Stimulated activated CD4-positive, alpha-beta T cell treated with anti-CD3 and anti-CD28 coated beads, Interleukin-2, amount 100 ng/mL, for 48 hours (primary cell): ENCODE measurements at regions not wholly inside any gene's neighbourhood (a gene's known extent, or its start where the extent isn't known, plus 50 kb on each side); places are given as distances from the start of the nearest gene placed in this dataset.

Experiments used
- DNase-seq, 2 donors: peaks; one replicate each; pipeline ENCODE4 v3.0.0-alpha.2; 2020

DNA sequence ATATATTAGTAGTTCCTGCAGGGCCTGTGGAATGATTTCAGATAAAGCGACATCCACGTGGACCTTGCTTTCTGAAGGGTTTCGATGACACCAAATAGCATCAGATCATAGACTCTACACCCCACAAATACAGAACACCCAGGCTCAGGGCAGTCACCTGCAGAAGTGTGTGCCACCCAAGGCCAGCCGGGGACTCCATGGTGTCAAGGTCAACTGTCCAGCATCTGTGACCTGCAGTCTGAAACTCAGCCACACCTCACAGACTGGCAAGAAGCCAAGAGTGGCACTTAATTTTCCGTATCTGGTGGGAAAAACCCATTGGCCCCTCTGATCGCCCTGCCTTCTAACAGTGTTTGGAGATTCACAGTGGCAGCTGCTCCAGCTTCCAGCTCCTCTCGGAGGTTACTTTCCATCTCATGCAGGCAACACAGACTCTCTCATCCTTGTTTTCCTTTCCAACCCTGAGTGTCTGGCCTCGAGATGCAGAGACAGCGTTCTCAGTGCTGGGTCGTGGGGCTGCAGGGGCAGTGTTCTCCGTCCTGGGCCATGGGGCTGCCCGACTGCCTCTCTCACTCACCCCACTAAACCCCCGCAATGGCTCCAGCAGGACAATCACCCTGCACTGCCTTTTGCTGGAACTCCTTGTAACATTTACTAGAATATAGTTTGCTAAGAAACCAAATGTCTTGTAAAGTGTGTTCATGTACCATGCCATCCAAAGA lies 221.9 kb downstream of the IRX2 start:
- DNase-seq = no peak

DNA sequence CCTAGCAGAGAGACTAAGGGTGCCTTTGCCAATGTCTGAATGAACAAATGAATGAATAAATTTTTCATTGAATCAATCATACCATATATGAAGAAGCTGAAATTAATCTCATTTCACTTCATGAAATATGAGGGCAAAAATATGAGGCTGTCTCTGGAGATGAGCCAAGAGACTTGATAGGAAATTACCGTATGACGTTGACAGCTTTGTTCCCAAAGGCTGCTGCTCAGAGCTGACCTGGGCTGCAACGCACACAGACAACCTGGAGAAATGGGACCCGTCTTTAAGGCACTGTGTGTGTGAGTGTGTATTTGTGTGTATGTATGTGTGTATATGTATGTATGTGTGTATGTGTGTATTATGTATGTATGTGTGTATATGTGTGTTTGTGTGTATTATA lies 226.1 kb downstream of the IRX2 start:
- no peak for DNase-seq

DNA sequence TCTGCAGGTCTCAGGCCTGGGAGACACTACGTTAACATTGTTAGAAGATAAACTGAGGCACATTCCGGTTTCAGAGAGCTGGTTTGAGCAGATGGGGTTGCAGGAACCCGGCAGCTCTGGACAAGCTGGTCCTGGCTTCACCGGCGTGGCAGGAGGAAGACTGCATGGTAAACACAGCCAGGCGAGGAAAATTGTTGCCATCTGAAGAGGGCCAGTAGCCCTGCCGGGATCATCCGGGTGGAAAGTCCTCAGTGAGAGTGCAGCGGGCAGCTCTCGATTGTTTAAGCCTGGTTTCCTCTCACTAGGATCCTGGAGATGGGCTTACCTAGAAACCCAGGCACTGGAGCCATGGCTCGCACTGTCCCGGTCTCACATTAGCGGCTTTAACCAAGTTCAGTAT lies 226.9 kb downstream of the IRX2 start:
- no peak for DNase-seq

- DNase-seq = no peak
These were observed 228.3 kb downstream of the IRX2 start for GRCh38 chr5:2523180-2523579.

DNA sequence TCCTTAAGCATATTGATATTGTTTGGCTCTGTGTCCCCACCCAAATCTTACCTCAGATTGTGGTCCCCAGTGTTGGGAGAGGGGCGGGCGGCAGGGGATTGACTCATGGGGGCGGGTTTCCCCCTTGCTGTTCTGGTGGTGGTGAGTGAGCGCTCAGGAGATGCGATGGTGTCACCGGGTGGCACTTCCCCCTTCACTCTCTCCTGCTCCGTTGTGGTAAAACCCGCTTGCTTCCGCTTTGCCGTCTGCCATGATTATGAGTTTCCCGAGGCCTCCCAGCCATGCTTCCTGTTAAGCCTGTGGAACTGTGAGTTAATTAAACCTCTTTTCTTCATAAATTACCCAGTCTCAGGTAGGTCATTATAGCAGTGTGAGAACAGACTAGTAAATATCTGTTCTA lies 229.1 kb downstream of the IRX2 start:
- DNase-seq = no peak

DNA sequence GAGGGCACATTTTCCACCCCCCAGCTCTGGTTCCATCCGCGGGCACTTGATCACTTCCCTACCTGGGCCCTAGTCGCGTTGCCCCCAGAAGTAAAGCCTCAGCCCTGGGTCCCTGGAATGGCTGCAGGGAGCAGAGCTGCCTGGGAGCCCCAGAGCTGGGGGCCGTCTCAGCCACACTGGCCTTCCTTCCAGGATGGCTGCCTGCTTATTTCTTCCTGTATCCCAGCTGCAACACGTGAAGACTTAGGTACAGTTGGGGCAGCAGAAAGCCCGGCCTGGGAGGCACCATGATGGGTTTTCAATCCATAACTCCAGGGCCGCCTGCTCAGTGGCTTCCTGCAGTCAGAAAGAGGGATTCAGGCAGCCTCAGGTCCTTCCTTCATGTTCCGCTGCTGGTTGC lies 232.3 kb downstream of the IRX2 start:
- DNase-seq = no peak

DNA sequence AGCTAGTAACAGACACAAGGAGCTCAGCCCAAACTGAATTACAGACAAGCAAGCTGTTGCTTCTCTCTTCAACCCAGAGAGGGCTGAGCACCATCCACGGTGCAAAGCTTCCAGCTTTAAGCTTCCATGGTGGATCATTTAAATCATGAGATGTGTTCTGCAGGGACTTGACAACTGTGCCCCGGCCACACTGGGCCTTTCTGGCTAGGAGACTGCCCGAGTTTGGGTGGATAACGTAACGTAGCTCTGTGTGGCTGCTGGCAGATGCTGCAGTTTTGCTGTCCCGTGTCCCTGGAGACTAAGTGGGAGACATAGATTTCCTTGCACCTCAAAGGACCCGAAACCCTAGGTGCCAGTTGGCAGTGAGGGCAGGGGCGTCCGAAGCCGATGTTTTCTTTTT lies 234.0 kb downstream of the IRX2 start:
- DNase-seq = no peak

- no peak for DNase-seq
These were observed 236.2 kb downstream of the IRX2 start for GRCh38 chr5:2515180-2515764.

DNA sequence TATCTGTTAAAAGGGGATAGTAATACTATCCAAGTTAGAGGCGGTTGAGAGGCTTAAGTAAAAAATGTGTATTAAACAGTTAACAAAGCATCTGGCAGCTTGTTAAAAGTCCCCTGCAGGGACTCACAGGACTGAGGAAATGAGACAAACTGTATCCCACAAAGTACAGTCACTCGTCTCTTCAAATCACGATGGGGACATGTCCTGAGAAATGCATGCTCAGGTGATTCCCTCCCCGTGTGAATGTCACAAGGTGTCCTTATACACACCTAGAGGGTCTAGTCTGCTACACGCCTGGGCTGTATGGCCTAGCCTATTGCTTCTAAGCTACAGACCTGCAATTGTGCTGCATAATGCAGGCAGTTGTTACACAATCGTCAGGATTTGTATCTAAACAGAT lies 237.0 kb downstream of the IRX2 start:
- DNase-seq = no peak

- no peak for DNase-seq
These were observed 239.8 kb downstream of the IRX2 start for GRCh38 chr5:2511706-2512105.

DNA sequence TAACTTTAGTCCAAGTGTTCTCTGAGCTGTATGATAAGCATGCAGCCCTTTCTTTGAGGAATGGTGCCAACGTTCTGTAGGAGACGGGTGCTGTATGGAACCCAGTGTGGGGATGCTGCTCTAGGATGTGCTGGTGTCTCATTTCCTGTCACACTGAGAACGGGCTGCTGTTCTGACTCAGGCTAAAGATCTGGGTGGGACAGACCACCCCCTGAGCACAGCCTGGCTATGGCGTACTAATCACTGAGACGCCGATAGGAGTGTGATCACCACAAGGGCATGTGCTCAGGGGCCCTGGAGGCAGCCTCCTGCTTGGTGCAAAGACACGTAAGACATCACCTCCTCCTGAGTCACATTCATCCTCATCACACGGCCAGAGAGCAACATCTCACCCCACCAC lies 240.4 kb downstream of the IRX2 start:
- DNase-seq = no peak

DNA sequence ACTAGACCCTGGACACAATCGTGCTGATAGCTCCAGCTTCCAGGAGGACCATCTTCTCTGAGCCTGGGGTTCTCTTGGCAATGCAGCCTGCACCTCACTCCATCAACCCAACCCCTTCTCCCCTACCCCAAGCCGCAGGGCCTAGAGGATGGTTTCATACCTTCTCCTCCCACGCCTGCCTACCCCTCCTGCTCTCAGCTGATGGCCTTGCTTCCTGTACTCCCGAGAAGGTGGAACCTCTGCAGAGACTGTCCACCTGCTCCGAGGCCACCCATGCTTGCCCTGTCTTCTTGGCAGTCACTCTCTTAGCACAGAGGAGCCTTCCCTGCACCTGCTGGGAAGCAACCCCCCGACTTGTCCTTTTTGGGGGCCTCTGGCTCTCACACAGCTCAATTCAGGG lies 241.9 kb downstream of the IRX2 start:
- DNase-seq = no peak

DNA sequence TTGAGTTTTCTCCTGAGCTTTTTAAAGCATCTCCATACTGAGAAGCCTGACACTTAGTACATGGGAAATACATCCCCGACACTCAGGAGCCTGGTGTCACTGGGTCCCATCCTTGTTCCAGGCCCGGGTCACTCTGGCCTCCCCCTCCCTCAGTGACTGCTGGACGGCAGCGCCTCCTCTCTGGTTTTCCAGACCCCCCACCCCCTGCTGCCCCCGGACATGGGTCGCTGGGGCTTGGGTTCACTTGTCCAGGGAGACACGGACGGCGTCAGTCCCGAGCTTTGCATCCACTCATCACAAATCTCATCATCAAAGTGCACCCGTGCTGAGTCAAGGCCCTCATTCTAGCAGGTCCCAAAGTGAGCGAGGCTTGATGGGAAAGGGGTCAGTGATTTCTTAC lies 243.0 kb downstream of the IRX2 start:
- DNase-seq = no peak

DNA sequence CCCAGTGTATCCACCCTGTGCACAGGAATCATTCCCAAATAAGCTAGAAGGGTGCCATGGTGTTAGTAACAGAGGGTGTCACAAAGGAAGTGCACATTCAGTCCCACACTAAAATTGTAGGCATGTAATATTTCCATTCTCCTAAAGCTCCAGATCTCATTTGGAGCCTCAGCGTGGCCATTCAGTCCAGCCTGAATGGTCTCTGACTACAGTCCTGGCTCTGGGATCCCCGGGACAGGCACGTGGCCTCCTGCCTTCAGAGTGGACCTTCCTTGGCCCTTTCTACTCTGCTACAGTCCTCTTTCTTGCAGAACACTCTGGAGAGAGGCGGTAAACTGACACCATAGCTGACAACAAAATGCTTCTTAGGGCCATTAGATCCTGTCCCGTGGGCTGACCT lies 243.9 kb downstream of the IRX2 start:
- DNase-seq = no peak

GRCh38 chr5:2506603-2507002 lies 244.9 kb downstream of the IRX2 start:
- no peak for DNase-seq

DNA sequence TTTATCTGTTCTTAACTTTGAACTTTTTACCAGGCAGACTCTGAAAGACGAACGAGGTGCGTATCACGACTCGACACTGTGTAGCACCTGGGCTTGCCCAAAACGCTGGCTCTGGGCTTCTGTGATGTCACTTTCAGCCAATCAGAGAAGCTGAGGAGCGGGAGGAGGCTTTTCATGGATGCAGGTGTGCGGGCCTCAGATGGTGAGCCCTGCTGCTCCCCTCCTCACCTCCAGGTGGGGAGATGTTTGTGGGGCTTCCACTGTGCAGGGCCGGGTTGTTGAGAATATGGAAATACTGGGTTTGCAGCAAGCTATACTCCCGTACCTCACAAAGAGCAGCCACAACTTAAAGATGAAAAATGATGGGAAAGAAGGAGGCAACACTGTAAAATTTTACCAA lies 246.3 kb downstream of the IRX2 start:
- no peak for DNase-seq

DNA sequence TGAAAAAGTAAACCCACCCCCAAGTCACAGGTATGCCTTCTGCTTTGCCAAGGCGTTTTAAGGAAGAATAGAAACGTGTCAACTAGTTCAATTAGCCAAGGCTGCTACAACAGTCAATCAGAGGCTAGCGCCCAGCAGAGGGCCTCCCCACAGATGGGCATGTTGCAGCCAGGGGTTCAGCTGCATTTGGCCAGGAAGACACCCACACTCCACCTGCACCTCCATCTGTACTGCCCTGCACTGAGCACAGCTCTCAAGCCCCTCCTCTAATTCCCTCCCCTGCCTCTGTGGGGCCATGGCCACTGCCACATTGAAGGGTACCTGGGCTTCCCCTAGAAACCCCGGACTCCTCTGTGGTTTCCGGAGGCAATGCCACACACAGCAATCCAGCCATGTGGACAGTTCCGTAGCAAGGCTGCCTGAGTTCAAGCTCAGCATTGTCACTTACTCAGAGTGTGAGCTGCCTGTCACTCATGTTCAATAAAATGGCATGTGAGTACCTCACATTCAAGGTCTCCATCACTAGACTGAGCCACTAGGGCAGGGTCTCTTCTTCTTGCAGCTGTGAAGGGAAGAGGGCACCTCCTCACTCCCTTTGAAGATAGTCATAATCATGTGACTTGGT lies 248.4 kb downstream of the IRX2 start:
- DNase-seq = no peak

DNA sequence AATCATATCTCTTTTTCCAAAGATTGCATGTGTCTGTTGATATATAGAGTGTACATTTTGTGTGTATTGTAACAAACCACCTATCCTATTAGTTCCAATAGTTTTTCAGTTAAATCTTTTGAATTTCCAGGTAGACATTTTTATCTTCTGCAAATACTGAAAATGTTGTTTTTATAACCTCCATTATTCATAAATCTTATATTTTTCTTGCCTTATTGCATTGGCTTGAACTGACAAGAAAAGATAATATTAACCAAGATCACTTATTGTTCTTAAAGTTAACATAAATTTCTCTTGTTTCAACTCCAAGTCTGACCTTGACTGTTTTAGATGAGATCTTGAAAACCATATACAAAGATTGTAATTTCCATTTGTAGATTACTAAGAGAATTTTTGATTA lies 251.6 kb downstream of the IRX2 start:
- no peak for DNase-seq

- DNase-seq = no peak
These were observed 254.6 kb downstream of the IRX2 start for GRCh38 chr5:2496891-2497290.

GRCh38 chr5:2496126-2496525 lies 255.4 kb downstream of the IRX2 start:
- DNase-seq = no peak

DNA sequence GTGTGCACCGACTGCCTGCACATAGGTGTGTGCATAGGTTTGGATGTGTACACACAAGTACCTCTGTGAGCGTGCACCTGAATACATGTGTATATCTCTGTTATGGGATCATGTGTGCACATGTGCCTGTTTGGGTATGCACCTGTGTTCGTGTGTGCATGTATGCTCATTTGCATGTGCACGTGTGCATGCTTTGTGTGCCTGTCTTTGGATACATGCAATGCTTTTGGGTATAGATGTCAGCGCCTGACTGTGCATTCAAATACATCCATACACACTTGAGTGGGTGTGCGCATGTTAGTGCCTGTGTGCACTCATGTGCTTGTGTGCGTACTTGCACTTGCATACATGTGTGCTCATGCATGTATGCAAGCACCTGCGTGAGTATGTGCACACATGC lies 258.1 kb downstream of the IRX2 start:
- DNase-seq = no peak

DNA sequence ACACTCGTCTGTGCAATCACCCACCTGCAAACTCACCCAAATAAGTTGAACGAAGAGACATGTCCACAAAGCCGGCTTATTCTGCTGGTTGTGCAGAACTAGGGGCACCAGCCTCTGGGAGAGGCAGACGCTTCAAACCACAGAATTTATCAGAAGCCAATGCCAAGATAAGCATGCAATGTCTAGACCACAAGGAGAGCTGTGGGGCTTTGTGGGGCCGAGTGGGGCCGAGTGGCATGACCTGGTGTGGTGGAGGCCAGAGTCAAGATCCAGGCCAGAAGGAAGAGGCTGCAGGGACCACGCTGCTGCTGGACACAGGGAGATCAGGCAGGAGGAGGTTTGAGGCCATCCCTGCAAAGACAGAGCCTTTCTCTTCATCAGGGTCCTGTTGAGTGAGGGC lies 259.0 kb downstream of the IRX2 start:
- DNase-seq = no peak

DNA sequence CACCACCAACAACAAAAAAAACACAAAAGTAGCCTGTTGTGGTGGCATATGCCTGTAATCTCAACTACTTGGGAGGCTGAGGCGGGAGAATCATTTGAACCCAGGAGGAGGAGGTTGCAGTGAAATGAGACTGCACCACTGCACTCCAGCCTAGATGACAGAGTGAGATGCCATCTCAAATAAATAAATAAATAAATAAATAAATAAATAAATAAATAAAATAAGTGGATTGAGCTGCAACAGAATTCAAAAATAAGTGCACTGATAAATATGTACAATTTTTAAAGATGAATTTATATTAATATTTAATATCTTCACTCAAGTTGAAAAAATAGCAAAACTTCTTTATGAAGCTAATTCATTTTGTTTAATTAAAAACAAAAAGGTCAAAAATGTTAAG lies 259.6 kb downstream of the IRX2 start:
- no peak for DNase-seq

- no peak for DNase-seq
These were observed 262.2 kb downstream of the IRX2 start for GRCh38 chr5:2489306-2489705.

DNA sequence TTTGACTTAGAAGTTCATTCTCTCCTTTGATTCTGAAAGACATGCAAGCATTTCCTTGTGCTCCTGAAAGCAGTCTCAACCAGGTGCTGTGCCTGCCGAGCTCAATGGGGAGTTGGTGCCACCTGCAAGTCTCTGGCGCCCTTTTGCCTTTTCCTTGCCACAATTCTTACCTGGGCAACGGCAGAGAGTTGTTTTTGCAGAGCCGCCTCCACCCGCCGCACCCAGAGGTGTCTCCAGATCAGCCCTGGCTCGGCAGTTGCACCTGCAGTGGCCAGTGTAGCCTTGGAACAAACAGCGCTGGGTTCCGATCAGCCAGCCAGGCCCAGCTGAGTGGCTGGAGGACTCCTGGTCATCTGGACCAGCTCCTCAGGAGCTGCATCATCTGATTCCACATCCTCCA lies 262.9 kb downstream of the IRX2 start:
- DNase-seq = no peak
